Breast epithelium (tissue), 3 donors: ENCODE measurements at regions not wholly inside any gene's neighbourhood (a gene's known extent, or its start where the extent isn't known, plus 50 kb on each side); places are given as distances from the start of the nearest gene placed in this dataset.

ENCODE experiments used
- POLR2A ChIP-seq: fragments of 450-650 bp; IDR thresholded peaks from one replicate; pipeline ENCODE4 v1.6.1; 2016; ENCODE audit warnings: antibody characterized with exemption, mild to moderate bottlenecking, moderate library complexity
- POLR2AphosphoS5 ChIP-seq, 3 donors: sonication (generic); formaldehyde crosslinking; IDR thresholded peaks; one replicate each; pipeline ENCODE4 v1.6.1; 2017; ENCODE audit warnings: antibody characterized with exemption in 3 of 3
- TF ChIP-seq, protein P1 (sequence below), 3 donors: fragments of 450-650 bp; IDR thresholded peaks; one replicate each; pipeline ENCODE4 v1.5.1; 2016 to 2017; ENCODE audit warnings: antibody characterized with exemption in 3 of 3, mild to moderate bottlenecking in 3 of 3, moderate library complexity in 3 of 3

DNA sequence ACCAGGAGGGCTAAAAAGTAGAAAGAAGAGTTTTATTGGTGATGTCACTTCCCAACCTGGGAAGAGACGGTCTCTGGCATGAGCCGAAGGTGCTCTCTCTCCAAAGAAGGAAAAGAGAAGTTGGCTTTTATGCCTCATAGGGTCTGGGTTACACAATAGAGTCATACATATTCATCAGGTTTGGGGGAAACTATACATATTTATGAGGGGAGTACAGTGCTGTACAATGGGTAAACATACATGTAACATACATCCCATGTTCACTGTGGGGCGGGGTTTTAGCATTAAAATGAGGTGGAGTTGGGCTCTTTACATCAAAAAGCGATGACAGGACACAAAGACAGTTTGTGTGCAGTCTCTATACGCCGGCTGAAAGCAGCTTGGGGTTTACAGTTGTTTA, 701.7 kb downstream of the TYW1 start:
- TF ChIP-seq, protein P1, sequence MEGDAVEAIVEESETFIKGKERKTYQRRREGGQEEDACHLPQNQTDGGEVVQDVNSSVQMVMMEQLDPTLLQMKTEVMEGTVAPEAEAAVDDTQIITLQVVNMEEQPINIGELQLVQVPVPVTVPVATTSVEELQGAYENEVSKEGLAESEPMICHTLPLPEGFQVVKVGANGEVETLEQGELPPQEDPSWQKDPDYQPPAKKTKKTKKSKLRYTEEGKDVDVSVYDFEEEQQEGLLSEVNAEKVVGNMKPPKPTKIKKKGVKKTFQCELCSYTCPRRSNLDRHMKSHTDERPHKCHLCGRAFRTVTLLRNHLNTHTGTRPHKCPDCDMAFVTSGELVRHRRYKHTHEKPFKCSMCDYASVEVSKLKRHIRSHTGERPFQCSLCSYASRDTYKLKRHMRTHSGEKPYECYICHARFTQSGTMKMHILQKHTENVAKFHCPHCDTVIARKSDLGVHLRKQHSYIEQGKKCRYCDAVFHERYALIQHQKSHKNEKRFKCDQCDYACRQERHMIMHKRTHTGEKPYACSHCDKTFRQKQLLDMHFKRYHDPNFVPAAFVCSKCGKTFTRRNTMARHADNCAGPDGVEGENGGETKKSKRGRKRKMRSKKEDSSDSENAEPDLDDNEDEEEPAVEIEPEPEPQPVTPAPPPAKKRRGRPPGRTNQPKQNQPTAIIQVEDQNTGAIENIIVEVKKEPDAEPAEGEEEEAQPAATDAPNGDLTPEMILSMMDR (IDR thresholded peaks at IDR 0.05) = no peak
- TF ChIP-seq POLR2AphosphoS5 (IDR thresholded peaks at IDR 0.05) = no peak
- no peak for TF ChIP-seq POLR2A
